Naive thymus-derived CD4-positive, alpha-beta T cell (primary cell): ENCODE measurements at regions not wholly inside any gene's neighbourhood (a gene's known extent, or its start where the extent isn't known, plus 50 kb on each side); places are given as distances from the start of the nearest gene placed in this dataset.

Source experiments
- ATAC-seq: fragments of 150-1000 bp; cut with Tn5 transposase; 2 replicates; pipeline ENCODE4 v1.10.0; 2021; ENCODE audit warnings: mild to moderate bottlenecking, moderate library complexity
- CTCF ChIA-PET: fragments of 350-600 bp; sonication (Branson Sonifier 250); formaldehyde crosslinking; loops from one replicate; lab custom pipeline; 2021; ENCODE audit warnings: antibody characterized with exemption; lab: Charles Lee
- POLR2A ChIA-PET: fragments of 350-600 bp; sonication (Branson Sonifier 250); formaldehyde crosslinking; loops from one replicate; lab custom pipeline; 2021; ENCODE audit warnings: antibody characterized with exemption, inconsistent platforms; lab: Charles Lee
- DNase-seq, 9 donors: peaks; one replicate each; pipeline versions ENCODE4 v3.0.0 to v3.0.0-alpha.2; 2020 to 2022; ENCODE audit warnings: mixed read lengths in 1 of 9
- H3K27ac ChIP-seq: one replicate; pipeline ENCODE4 v1.7.0; 2013; ENCODE audit warnings: mild to moderate bottlenecking, low read depth, low read length, moderate library complexity
- H3K27me3 ChIP-seq, 2 donors: one replicate each; pipeline ENCODE4 v1.7.0; 2013; ENCODE audit warnings: low read length in 2 of 2, mild to moderate bottlenecking in 2 of 2, moderate library complexity in 2 of 2; ENCODE audit not compliant: control insufficient read depth in 2 of 2, insufficient read depth in 2 of 2
- H3K36me3 ChIP-seq, 3 experiments: 1 replicate in 2 of 3; 2 replicates in 1 of 3; pipeline ENCODE4 v1.7.0; 2013; ENCODE audit warnings: low read length in 3 of 3, mild to moderate bottlenecking in 3 of 3, moderate library complexity in 1 of 3; ENCODE audit not compliant: insufficient read depth in 3 of 3, control insufficient read depth in 2 of 3
- H3K4me1 ChIP-seq, 2 donors: one replicate each; pipeline ENCODE4 v1.7.0; 2013; ENCODE audit warnings: low read length in 2 of 2, mild to moderate bottlenecking in 2 of 2, moderate library complexity in 1 of 2; ENCODE audit not compliant: control insufficient read depth in 2 of 2, insufficient read depth in 2 of 2
- H3K4me3 ChIP-seq: 2 replicates; pipeline ENCODE4 v1.7.0; 2013; ENCODE audit warnings: mild to moderate bottlenecking, low read length
- H3K9me3 ChIP-seq, 3 experiments: 1 replicate in 2 of 3; 2 replicates in 1 of 3; pipeline ENCODE4 v1.7.0; 2013; ENCODE audit warnings: low read length in 3 of 3; ENCODE audit not compliant: control insufficient read depth in 2 of 3
- H3K27ac Mint-ChIP-seq, 9 donors: one replicate each; pipeline ENCODE4 v1.8.0; 2020 to 2022; ENCODE audit warnings: mixed read lengths in 9 of 9, mild to moderate bottlenecking in 8 of 9, moderate library complexity in 5 of 9, inconsistent platforms in 2 of 9
- H3K27me3 Mint-ChIP-seq, 5 donors: one replicate each; pipeline ENCODE4 v1.8.0; 2021 to 2022; ENCODE audit warnings: mixed read lengths in 5 of 5, mild to moderate bottlenecking in 1 of 5
- H3K36me3 Mint-ChIP-seq, 5 donors: one replicate each; pipeline ENCODE4 v1.8.0; 2020 to 2022; ENCODE audit warnings: mixed read lengths in 5 of 5, mild to moderate bottlenecking in 3 of 5, inconsistent platforms in 1 of 5
- H3K4me1 Mint-ChIP-seq, 7 donors: one replicate each; pipeline ENCODE4 v1.8.0; 2020 to 2022; ENCODE audit warnings: mixed read lengths in 7 of 7, mild to moderate bottlenecking in 3 of 7, inconsistent platforms in 1 of 7
- H3K4me3 Mint-ChIP-seq, 10 donors: one replicate each; pipeline ENCODE4 v1.8.0; 2020 to 2022; ENCODE audit warnings: mild to moderate bottlenecking in 10 of 10, mixed read lengths in 10 of 10, moderate library complexity in 6 of 10, inconsistent platforms in 2 of 10
- H3K9me3 Mint-ChIP-seq, 11 donors: one replicate each; pipeline ENCODE4 v1.8.0; 2020 to 2022; ENCODE audit warnings: mixed read lengths in 11 of 11, mild to moderate bottlenecking in 4 of 11, inconsistent platforms in 1 of 11, moderate library complexity in 1 of 11
- intact Hi-C, 2 donors: fragments of 100-400 bp; cut with micrococcal nuclease; formaldehyde crosslinking; loops; one replicate each; pipeline ENCODE4 v1.15.1; 2023

DNA sequence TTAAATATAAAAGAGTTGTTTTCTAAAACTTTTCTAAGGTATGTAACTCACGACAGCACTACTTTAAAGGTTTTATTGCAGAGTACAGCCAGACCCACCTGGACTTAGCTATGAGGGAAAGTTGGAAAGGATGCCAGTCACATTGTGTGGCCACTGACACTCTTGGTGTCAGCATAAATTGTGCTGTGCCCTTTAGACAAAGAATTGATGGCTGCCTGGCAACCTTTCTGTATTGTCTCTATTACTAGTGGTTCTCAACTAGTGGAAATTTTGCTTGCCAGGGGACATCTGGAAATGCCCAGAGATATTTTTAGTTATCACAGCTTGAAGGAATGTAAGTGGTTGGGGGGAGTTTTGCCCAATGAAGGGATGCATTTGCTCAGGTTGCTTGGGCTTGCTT is 117.5 kb upstream of the APP start:
- H3K27me3 Mint-ChIP-seq, result peaks cover 0 to 15% (median 0%) of the 10 kb centered on the region in 5 donors
- H3K36me3 Mint-ChIP-seq, result no peaks in the 10 kb centered on the region
- H3K36me3 ChIP-seq, result no peaks in the 10 kb centered on the region
- ChIA-PET POLR2A (no interaction called here), CTCF (no interaction called here)
- H3K4me3 Mint-ChIP-seq, result no peak overlapping the region
- no peaks in the 10 kb centered on the region for H3K9me3 ChIP-seq
- H3K4me3 ChIP-seq, result no peak overlapping the region
- H3K27ac ChIP-seq, result no peak overlapping the region
- DNase-seq (no peak), ATAC-seq (no peak)
- H3K9me3 Mint-ChIP-seq, result peaks cover 0 to 2% (median 0%) of the 10 kb centered on the region in 11 donors
- H3K27ac Mint-ChIP-seq, result no peak overlapping the region
- H3K4me1 ChIP-seq, result no peaks in the 10 kb centered on the region
- H3K4me1 Mint-ChIP-seq, result peaks cover 0 to 5% (median 0%) of the 10 kb centered on the region in 7 donors
- intact Hi-C loops, result no loop called here
- H3K27me3 ChIP-seq, result no peaks in the 10 kb centered on the region

DNA sequence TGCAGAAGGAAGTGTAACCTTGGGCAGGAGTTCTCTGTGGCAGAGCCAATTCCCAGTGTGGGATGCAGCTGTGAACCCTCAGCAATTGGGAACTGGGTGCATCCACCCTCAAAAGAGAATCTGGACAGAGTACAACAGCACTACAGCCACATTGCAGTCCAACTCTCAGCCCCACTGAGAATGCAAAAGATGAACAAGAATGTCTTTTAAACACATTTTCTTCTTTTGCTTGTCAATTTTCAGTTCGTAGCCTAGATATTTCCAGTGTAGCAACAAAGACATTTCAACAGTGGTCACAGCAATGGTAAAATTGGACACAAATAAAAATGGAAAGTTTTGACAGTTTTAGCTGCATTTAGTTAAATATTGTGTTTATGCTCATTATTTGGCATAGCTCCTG is 114.0 kb upstream of the APP start:
- Mint-ChIP-seq H3K4me1 (peaks cover 0 to 3% (median 0%) of the 10 kb centered on the region in 7 donors), H3K4me3 (no peak overlapping the region), H3K9me3 (peaks cover 0 to 2% (median 0%) of the 10 kb centered on the region in 11 donors), H3K36me3 (no peaks in the 10 kb centered on the region), H3K27me3 (peaks cover 0 to 20% (median 3%) of the 10 kb centered on the region in 5 donors), H3K27ac (no peak overlapping the region)
- CTCF ChIA-PET, result no interaction called here
- H3K4me1 ChIP-seq, result no peaks in the 10 kb centered on the region
- no peak for DNase-seq
- no peaks in the 10 kb centered on the region for H3K27me3 ChIP-seq
- POLR2A ChIA-PET, result no interaction called here
- H3K4me3 ChIP-seq, result no peak overlapping the region
- no peaks in the 10 kb centered on the region for H3K36me3 ChIP-seq
- intact Hi-C loops, result no loop called here
- no peak for ATAC-seq
- H3K9me3 ChIP-seq, result no peaks in the 10 kb centered on the region
- no peak overlapping the region for H3K27ac ChIP-seq

DNA sequence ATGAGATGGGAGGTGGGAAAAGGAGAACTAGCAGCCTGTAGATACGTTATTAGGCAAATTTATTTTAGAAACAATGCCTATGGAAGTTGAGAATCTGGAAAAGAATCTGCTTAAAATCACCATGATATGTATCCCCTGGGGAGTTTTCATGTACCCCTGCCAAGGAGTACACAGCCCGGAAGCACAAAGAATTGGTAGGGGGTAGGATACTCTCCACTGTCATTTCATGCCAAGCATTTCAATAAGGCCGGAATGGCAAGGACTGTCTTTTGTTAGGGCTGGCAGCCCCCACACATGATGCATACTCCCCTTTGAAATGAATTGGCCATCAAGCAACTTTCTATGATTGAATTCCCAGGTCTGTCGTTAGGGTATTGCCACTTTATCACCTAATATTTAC is 111.5 kb upstream of the APP start:
- CTCF ChIA-PET, result no interaction called here
- no peaks in the 10 kb centered on the region for H3K27me3 ChIP-seq
- H3K9me3 ChIP-seq, result no peaks in the 10 kb centered on the region
- H3K27ac ChIP-seq, result no peak overlapping the region
- H3K9me3 Mint-ChIP-seq, result peaks cover 0 to 4% (median 0%) of the 10 kb centered on the region in 11 donors
- DNase-seq (no peak), ATAC-seq (no peak)
- peaks cover 0 to 20% (median 6%) of the 10 kb centered on the region in 5 donors for H3K27me3 Mint-ChIP-seq
- H3K4me3 ChIP-seq, result no peak overlapping the region
- H3K36me3 ChIP-seq, result no peaks in the 10 kb centered on the region
- POLR2A ChIA-PET, result no interaction called here
- no peaks in the 10 kb centered on the region for H3K36me3 Mint-ChIP-seq
- intact Hi-C loops, result no loop called here
- H3K4me3 Mint-ChIP-seq, result no peak overlapping the region
- H3K27ac Mint-ChIP-seq, result no peak overlapping the region
- peaks cover 0 to 3% (median 0%) of the 10 kb centered on the region in 7 donors for H3K4me1 Mint-ChIP-seq
- H3K4me1 ChIP-seq, result no peaks in the 10 kb centered on the region

DNA sequence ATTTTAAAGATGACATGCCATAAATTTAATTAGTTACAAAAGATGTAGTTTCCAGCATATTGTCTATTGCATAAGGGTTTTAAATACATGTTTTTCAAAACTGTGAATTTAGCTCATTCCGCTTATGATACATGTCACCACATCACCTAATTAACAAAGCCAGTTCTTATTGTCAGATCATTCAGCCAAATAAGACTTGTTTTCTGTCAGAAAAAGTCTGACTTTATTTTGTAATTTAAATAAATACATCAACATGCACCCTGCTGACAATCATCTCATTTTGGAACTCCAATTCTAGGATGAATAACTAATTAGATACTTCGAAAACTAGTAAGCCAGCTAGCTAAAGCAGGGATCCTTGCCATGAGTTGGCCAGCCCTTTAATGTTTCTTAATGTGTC is 110.9 kb upstream of the APP start:
- no peaks in the 10 kb centered on the region for H3K36me3 Mint-ChIP-seq
- Histone ChIP-seq H3K27me3 (no peaks in the 10 kb centered on the region), H3K4me3 (no peak overlapping the region), H3K4me1 (no peaks in the 10 kb centered on the region), H3K9me3 (no peaks in the 10 kb centered on the region), H3K36me3 (no peaks in the 10 kb centered on the region), H3K27ac (no peak overlapping the region)
- intact Hi-C loops, result no loop called here
- CTCF ChIA-PET, result no interaction called here
- H3K27me3 Mint-ChIP-seq, result peaks cover 0 to 20% (median 6%) of the 10 kb centered on the region in 5 donors
- H3K27ac Mint-ChIP-seq, result no peak overlapping the region
- DNase-seq (no peak), ATAC-seq (no peak)
- POLR2A ChIA-PET, result no interaction called here
- peaks cover 0 to 3% (median 0%) of the 10 kb centered on the region in 7 donors for H3K4me1 Mint-ChIP-seq
- H3K9me3 Mint-ChIP-seq, result peaks cover 0 to 4% (median 2%) of the 10 kb centered on the region in 11 donors
- H3K4me3 Mint-ChIP-seq, result no peak overlapping the region

DNA sequence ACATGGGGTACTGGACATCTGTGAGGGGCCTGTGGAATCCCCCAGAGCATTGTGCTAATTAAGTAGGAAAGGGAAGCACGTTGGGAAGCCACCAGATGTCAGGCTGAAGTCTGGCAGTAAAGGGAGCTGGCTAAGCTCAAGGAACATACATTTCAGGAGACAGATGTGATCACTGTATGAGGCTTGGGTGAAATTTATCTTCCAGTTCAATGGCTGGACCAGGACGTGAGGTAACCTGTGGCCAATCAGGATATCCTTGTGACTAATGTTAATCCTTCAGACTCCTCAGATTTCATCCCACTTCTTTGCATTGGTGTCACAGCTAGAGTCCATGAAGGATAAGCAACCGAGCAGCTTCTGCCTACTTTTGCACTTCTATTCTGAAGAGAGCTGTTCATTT is 110.2 kb upstream of the APP start:
- DNase-seq, result no peak
- ATAC-seq, result no peak
- H3K9me3 ChIP-seq, result no peaks in the 10 kb centered on the region
- intact Hi-C loops, result no loop called here
- peaks cover 0 to 9% (median 4%) of the 10 kb centered on the region in 11 donors for H3K9me3 Mint-ChIP-seq
- H3K36me3 Mint-ChIP-seq, result peaks cover 0 to 3% (median 0%) of the 10 kb centered on the region in 5 donors
- H3K27me3 ChIP-seq, result no peaks in the 10 kb centered on the region
- H3K4me3 Mint-ChIP-seq, result no peak overlapping the region
- no peaks in the 10 kb centered on the region for H3K36me3 ChIP-seq
- no peak overlapping the region for H3K4me3 ChIP-seq
- ChIA-PET POLR2A (no interaction called here), CTCF (no interaction called here)
- no peak overlapping the region for H3K27ac ChIP-seq
- H3K4me1 ChIP-seq, result no peaks in the 10 kb centered on the region
- H3K27ac Mint-ChIP-seq, result no peak overlapping the region
- peaks cover 0 to 3% (median 0%) of the 10 kb centered on the region in 7 donors for H3K4me1 Mint-ChIP-seq
- H3K27me3 Mint-ChIP-seq, result peaks cover 0 to 20% (median 6%) of the 10 kb centered on the region in 5 donors

DNA sequence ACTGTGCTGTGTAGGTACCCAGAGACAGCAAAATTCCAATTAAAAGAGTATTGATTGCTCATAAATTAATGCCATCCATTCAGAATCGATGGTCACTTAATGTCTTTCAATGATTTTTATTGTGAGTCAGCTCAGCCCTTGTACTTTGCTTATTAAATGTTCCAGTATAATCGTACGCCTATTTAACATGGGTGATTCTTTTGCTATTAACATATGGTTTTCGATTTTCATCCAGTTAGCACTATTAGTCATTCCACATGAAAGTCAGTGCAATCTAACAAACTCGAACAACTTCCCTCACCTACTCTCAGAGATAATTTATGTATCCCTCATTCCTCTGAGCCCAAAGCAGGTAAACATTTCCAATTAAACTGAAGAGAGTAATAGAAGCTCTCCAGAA is 109.6 kb upstream of the APP start:
- no peak overlapping the region for H3K27ac ChIP-seq
- H3K36me3 ChIP-seq, result no peaks in the 10 kb centered on the region
- H3K36me3 Mint-ChIP-seq, result peaks cover 0 to 7% (median 0%) of the 10 kb centered on the region in 5 donors
- intact Hi-C loops, result no loop called here
- H3K27me3 ChIP-seq, result no peaks in the 10 kb centered on the region
- DNase-seq (no peak), ATAC-seq (no peak)
- no peak overlapping the region for H3K4me3 Mint-ChIP-seq
- no peak overlapping the region for H3K4me3 ChIP-seq
- POLR2A ChIA-PET, result no interaction called here
- peaks cover 0 to 15% (median 7%) of the 10 kb centered on the region in 11 donors for H3K9me3 Mint-ChIP-seq
- H3K27me3 Mint-ChIP-seq, result peaks cover 0 to 20% (median 6%) of the 10 kb centered on the region in 5 donors
- H3K9me3 ChIP-seq, result peaks cover 0 to 2% (median 0%) of the 10 kb centered on the region in 3 experiments
- H3K27ac Mint-ChIP-seq, result no peak overlapping the region
- no peaks in the 10 kb centered on the region for H3K4me1 ChIP-seq
- CTCF ChIA-PET, result interaction anchor here (0.6 kb wide), 1 partner anchor 17 kb away, joined by 4 read pairs; no protein-coding TSS in a partner anchor
- H3K4me1 Mint-ChIP-seq, result peaks cover 0 to 3% (median 0%) of the 10 kb centered on the region in 7 donors

DNA sequence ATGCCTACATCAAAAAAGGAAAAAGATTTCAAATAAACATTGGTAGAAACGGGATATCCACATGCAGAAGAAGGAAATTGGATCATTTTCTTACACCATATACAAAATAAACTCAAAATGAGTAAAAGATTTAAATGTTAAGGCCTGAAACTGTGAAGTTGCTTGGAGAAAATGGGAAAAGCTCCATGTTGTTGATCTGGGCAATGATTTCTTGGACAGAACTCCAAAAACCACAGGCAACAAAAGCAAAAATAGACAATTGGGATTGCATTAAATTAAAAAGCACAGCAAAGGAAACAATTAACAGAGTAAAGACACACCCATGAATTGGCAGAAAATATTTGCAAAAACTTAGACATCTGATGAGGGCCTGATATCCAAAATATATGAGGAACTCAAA is 105.2 kb upstream of the APP start:
- Histone ChIP-seq H3K9me3 (peaks cover 0 to 36% (median 5%) of the 10 kb centered on the region in 3 experiments), H3K4me1 (no peaks in the 10 kb centered on the region), H3K36me3 (no peaks in the 10 kb centered on the region), H3K27me3 (no peaks in the 10 kb centered on the region), H3K27ac (no peak overlapping the region), H3K4me3 (no peak overlapping the region)
- peaks cover 0 to 14% (median 10%) of the 10 kb centered on the region in 5 donors for H3K27me3 Mint-ChIP-seq
- H3K36me3 Mint-ChIP-seq, result peaks cover 0 to 18% (median 3%) of the 10 kb centered on the region in 5 donors
- DNase-seq (no peak), ATAC-seq (no peak)
- ChIA-PET POLR2A (no interaction called here), CTCF (no interaction called here)
- intact Hi-C loops, result no loop called here
- H3K27ac Mint-ChIP-seq, result no peak overlapping the region
- no peaks in the 10 kb centered on the region for H3K4me1 Mint-ChIP-seq
- H3K4me3 Mint-ChIP-seq, result no peak overlapping the region
- peaks cover 15 to 58% (median 31%) of the 10 kb centered on the region in 11 donors for H3K9me3 Mint-ChIP-seq
